LNCAP (cell line): ENCODE measurements at regions not wholly inside any gene's neighbourhood (a gene's known extent, or its start where the extent isn't known, plus 50 kb on each side); places are given as distances from the start of the nearest gene placed in this dataset.

Experiments used
- CTCF ChIP-seq: fragments of 450-650 bp; IDR thresholded peaks from 2 replicates; pipeline ENCODE4 v1.5.1; 2017; ENCODE audit warnings: mild to moderate bottlenecking

DNA sequence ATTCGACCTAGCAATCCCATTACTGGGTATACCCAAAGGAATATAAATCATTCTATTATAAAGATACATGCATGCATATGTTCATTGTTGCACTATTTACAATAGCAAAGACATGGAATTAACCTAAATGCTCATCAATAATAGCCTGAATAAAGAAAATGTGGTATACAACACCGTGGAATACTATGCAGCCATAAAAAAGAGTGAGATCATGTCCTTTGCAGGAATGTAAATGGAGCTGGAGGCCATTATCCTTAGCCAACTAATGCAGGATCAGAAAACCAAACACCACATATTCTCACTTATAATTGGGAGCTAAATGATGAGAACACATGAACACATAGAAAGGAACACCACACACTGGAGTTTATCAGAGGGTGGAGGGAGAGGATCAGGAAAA lies 69.5 kb upstream of the TNR start:
- TF ChIP-seq CTCF: no peak

GRCh38 chr1:175810305-175810704 lies 66.9 kb upstream of the TNR start:
- TF ChIP-seq CTCF: no peak

GRCh38 chr1:175808999-175809398 lies 65.6 kb upstream of the TNR start:
- no peak for TF ChIP-seq CTCF

GRCh38 chr1:175808573-175808972 lies 65.2 kb upstream of the TNR start:
- TF ChIP-seq CTCF: no peak

- no peak for TF ChIP-seq CTCF
Observed at GRCh38 chr1:175804561-175804960, 61.2 kb upstream of the TNR start.

DNA sequence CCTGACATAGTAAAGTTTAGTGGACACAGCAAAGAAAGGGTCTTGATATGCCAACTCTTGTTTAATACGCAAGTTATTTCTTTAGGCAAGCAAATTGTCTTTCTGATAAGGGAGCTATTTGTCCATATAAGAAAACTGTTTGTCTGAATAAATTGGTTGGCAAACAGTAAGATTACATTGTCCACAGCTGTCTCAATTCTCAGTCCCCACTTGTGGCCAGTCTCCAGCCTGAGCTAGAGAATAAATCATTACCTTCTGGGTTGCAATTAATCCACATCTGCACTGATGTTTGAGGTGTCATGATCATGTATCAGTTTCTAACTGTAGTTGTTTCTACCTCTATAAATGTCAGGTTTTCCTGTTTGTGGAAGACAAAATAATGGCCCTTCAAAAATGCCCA lies 60.0 kb upstream of the TNR start:
- no peak for TF ChIP-seq CTCF

GRCh38 chr1:175802407-175803123 lies 59.2 kb upstream of the TNR start:
- no peak for TF ChIP-seq CTCF

DNA sequence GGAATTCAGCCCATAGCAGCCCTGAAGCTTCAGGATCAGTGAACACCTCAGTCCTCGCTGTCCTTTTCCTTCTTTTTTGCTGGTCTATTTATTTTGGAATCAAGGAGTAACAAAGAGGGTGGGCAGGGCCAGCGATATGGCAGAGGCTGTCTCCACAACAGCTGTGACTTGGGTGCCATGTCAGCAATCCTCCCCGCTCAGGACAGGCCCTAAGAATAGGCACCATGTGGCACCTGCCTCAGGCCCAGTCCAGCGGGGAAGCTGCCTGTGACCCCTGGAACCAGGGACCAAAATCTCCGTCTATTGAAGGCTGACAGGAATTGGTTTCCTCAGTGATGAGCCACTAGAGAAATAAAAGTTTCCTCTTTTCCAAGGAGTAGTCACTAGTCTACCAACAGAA lies 58.6 kb upstream of the TNR start:
- TF ChIP-seq CTCF: no peak
